ENCODE measurements at regions not wholly inside any gene's neighbourhood (a gene's known extent, or its start where the extent isn't known, plus 50 kb on each side); places are given as distances from the start of the nearest gene placed in this dataset.

GRCh38 chr9:87323928-87324327 lies 173.7 kb upstream of the DAPK1 start:
- Histone ChIP-seq H3K27me3 (no peaks in the 10 kb centered on the region), H3K9me3 (no peaks in the 10 kb centered on the region), H3K4me3 (no peak overlapping the region), H3K27ac (peak overlapping the region; percentile 17), H3K36me3 (no peaks in the 10 kb centered on the region), H3K4me1 (peaks cover 8% of the 10 kb centered on the region)
- no peak for DNase-seq (ENCODE audit: low spot score in 2 of 2)
- TF ChIP-seq CTCF (IDR thresholded peaks at IDR 0.05) (no peak), EP300 (IDR thresholded peaks at IDR 0.05) (no peak), POLR2A (IDR thresholded peaks at IDR 0.05) (no peak), POLR2AphosphoS5 (IDR thresholded peaks at IDR 0.05) (no peak)
- 76% methylated on average over 2 of the region's 2 CpGs for WGBS

DNA sequence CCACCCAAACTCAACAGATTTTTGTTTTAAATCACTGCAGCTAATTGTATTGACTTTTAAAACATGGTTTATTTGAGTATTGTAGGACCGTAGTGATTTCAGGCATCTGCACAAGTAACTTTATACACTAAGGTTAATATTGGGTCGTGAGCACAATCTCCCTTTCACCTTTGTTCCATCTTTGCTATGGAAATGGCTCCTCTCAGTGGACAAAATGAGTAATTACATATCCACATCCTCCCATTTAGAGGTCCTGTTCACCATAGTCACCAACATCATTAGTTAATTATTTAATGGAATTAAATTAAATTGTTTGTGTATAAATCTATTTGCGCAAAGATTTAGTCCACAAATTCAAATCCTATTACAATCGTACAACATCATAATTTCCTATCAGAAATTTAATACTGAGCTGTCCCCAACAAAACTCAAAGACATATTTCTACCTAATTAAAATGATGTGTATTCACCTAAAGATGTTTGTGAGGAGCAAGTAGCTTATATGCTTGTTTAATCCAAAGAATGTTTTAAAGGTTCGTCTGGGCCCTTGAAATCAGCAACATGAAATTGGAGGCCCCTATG lies 173.0 kb upstream of the DAPK1 start:
- Histone ChIP-seq H3K4me3 (no peak overlapping the region), H3K4me1 (peaks cover 8% of the 10 kb centered on the region), H3K27me3 (no peaks in the 10 kb centered on the region), H3K27ac (no peak overlapping the region), H3K9me3 (no peaks in the 10 kb centered on the region), H3K36me3 (no peaks in the 10 kb centered on the region)
- 2% methylated on average over 5 of the region's 5 CpGs for WGBS
- TF ChIP-seq POLR2A (IDR thresholded peaks at IDR 0.05) (no peak), CTCF (IDR thresholded peaks at IDR 0.05) (peak; percentile 53 to 78)
- no peak for DNase-seq (ENCODE audit: low spot score in 2 of 2)

DNA sequence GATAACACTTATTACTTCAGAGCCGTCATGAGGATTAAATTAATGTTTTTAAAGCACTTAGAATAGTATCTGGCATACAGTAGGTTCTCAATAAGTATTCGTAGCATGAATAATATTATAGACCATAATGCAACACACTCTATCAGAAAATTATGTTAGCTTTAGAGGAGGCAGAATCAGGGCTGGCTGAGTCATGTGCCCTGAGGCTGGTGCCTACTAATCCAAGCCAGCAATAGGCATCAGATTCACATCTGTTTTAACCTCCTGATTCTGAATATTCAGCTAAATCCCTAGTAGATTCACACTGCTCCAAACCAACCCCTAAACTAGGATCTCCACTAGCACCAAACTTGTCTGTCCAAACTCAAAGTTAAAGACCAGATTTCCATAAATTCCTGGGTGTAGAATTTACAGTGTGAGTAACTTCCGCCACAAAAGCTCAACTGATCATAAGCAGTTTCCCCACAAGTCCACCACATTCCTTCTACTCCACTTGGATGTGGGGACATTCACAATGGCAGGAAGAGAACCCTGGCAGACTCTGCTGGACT lies 170.0 kb upstream of the DAPK1 start:
- no peak for DNase-seq (ENCODE audit: low spot score in 2 of 2)
- no peaks in the 10 kb centered on the region for H3K36me3 ChIP-seq
- H3K27ac ChIP-seq = no peak overlapping the region
- H3K4me3 ChIP-seq = no peak overlapping the region
- 74% methylated on average over 3 of the region's 3 CpGs for WGBS
- peaks cover 3% of the 10 kb centered on the region for H3K9me3 ChIP-seq
- H3K27me3 ChIP-seq = no peaks in the 10 kb centered on the region
- H3K4me1 ChIP-seq = peaks cover 8% of the 10 kb centered on the region
- TF ChIP-seq POLR2A (IDR thresholded peaks at IDR 0.05) (no peak), EP300 (IDR thresholded peaks at IDR 0.05) (no peak), CTCF (IDR thresholded peaks at IDR 0.05) (no peak), POLR2AphosphoS5 (IDR thresholded peaks at IDR 0.05) (no peak)

DNA sequence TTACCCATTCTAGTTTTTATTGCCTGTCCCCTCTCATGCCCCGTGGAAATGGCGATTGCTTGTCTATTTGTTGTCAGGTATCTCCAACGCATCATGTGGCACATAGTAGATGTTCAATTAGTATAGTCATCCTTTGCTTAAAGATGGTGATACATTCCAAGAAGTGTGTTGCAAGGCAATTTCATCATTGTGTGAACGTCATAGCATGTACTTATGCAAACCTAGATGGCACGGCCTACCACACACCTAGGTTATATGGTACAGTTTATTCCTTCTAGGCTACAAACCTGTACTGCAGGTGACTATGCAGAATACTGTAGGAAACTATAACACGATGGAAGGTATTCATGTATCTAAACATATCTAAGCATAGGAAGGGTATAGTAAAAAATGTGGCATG lies 163.9 kb upstream of the DAPK1 start:
- peaks cover 2% of the 10 kb centered on the region for H3K27me3 ChIP-seq
- H3K9me3 ChIP-seq = peaks cover 3% of the 10 kb centered on the region
- WGBS = 92% methylated on average over 6 of the region's 6 CpGs
- peaks cover 18% of the 10 kb centered on the region for H3K4me1 ChIP-seq
- no peak overlapping the region for H3K4me3 ChIP-seq
- H3K36me3 ChIP-seq = no peaks in the 10 kb centered on the region
- TF ChIP-seq CTCF (IDR thresholded peaks at IDR 0.05) = no peak
- no peak for TF ChIP-seq POLR2A (IDR thresholded peaks at IDR 0.05)
- no peak for TF ChIP-seq POLR2AphosphoS5 (IDR thresholded peaks at IDR 0.05)
- no peak for TF ChIP-seq EP300 (IDR thresholded peaks at IDR 0.05)
- H3K27ac ChIP-seq = no peak overlapping the region
- DNase-seq (ENCODE audit: low spot score in 2 of 2) = no peak

DNA sequence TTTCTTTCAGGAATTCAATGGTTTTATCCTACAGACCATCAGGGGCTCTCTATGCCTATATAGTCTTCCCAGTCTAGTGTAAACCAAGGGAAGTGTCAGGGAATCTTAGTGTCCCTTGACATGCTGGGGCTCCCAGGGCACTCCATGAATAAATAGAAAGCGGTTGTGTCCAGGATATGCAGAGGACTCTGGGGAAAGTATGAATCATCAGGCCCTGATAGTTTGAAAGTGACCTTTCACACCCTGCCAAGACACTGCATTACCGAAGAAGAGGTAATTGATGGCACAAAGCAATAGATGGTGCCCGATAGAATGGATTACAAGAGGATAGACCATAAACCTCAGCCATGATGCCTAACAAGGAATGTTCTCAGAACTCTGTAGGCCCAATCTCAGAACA lies 163.3 kb upstream of the DAPK1 start:
- 75% methylated on average over 3 of the region's 3 CpGs for WGBS
- TF ChIP-seq POLR2A (IDR thresholded peaks at IDR 0.05) (no peak), POLR2AphosphoS5 (IDR thresholded peaks at IDR 0.05) (no peak), EP300 (IDR thresholded peaks at IDR 0.05) (no peak), CTCF (IDR thresholded peaks at IDR 0.05) (no peak)
- peaks cover 18% of the 10 kb centered on the region for H3K4me1 ChIP-seq

More for the DNA sequence above, 163.3 kb upstream of the DAPK1 start:
- DNase-seq (ENCODE audit: low spot score in 2 of 2) = no peak
- Histone ChIP-seq H3K27me3 (peaks cover 2% of the 10 kb centered on the region), H3K27ac (no peak overlapping the region), H3K4me3 (no peak overlapping the region), H3K9me3 (peaks cover 3% of the 10 kb centered on the region), H3K36me3 (no peaks in the 10 kb centered on the region)

Data from suprapubic skin (tissue), 4 donors.